ENCODE measurements at regions not wholly inside any gene's neighbourhood (a gene's known extent, or its start where the extent isn't known, plus 50 kb on each side); places are given as distances from the start of the nearest gene placed in this dataset.

GRCh38 chr4:158015241-158015640, 157.6 kb downstream of the GASK1B start:
- intact Hi-C loops (cut with DNase I), result no loop called here
- TF ChIP-seq CTCF (IDR thresholded peaks at IDR 0.05), result no peak
- DNase-seq (no peak), ATAC-seq (no peak)
- Histone ChIP-seq H3K9me3 (no peaks in the 10 kb centered on the region), H3K27ac (no peak overlapping the region), H3K4me3 (no peak overlapping the region), H3K27me3 (no peaks in the 10 kb centered on the region), H3K4me1 (peaks cover 0 to 6% of the 10 kb centered on the region in 2 donors), H3K36me3 (no peaks in the 10 kb centered on the region)

- intact Hi-C loops (cut with DNase I), result no loop called here
- H3K27ac ChIP-seq, result no peak overlapping the region
Measured at GRCh38 chr4:158013858-158014257, 159.0 kb downstream of the GASK1B start.

GRCh38 chr4:158010361-158010760, 162.5 kb downstream of the GASK1B start:
- ATAC-seq, result no peak
- DNase-seq, result no peak
- no peaks in the 10 kb centered on the region for H3K27me3 ChIP-seq
- no peak for TF ChIP-seq CTCF (IDR thresholded peaks at IDR 0.05)
- H3K36me3 ChIP-seq, result no peaks in the 10 kb centered on the region
- H3K27ac ChIP-seq, result no peak overlapping the region
- intact Hi-C loops (cut with DNase I), result no loop called here
- H3K9me3 ChIP-seq, result no peaks in the 10 kb centered on the region
- no peak overlapping the region for H3K4me3 ChIP-seq
- H3K4me1 ChIP-seq, result peaks cover 0 to 22% of the 10 kb centered on the region in 2 donors

More at GRCh38 chr4:158013858-158014257, 159.0 kb downstream of the GASK1B start:
- no peak for TF ChIP-seq CTCF (IDR thresholded peaks at IDR 0.05)
- Histone ChIP-seq H3K27me3 (no peaks in the 10 kb centered on the region), H3K4me3 (no peak overlapping the region), H3K36me3 (no peaks in the 10 kb centered on the region), H3K4me1 (peaks cover 0 to 6% of the 10 kb centered on the region in 2 donors), H3K9me3 (no peaks in the 10 kb centered on the region)
- ATAC-seq (no peak), DNase-seq (no peak)

GRCh38 chr4:158008551-158009218, 164.1 kb downstream of the GASK1B start:
- ATAC-seq (no peak), DNase-seq (no peak)
- Histone ChIP-seq H3K4me1 (peaks cover 0 to 22% of the 10 kb centered on the region in 2 donors), H3K27ac (no peak overlapping the region), H3K4me3 (no peak overlapping the region), H3K9me3 (no peaks in the 10 kb centered on the region), H3K27me3 (no peaks in the 10 kb centered on the region), H3K36me3 (no peaks in the 10 kb centered on the region)
- TF ChIP-seq CTCF (IDR thresholded peaks at IDR 0.05), result no peak
- intact Hi-C loops (cut with DNase I), result no loop called here

- Histone ChIP-seq H3K27me3 (no peaks in the 10 kb centered on the region), H3K36me3 (no peaks in the 10 kb centered on the region), H3K9me3 (no peaks in the 10 kb centered on the region), H3K4me3 (no peak overlapping the region), H3K4me1 (peaks cover 0 to 22% of the 10 kb centered on the region in 2 donors), H3K27ac (peak overlapping the region in 1 of 2 donors; percentile 66)
- ATAC-seq, result no peak
- intact Hi-C loops (cut with DNase I), result no loop called here
- TF ChIP-seq CTCF (IDR thresholded peaks at IDR 0.05), result no peak
- DNase-seq, result no peak
Measured at GRCh38 chr4:158007566-158007965, 165.3 kb downstream of the GASK1B start.
